ENCODE measurements at regions not wholly inside any gene's neighbourhood (a gene's known extent, or its start where the extent isn't known, plus 50 kb on each side); places are given as distances from the start of the nearest gene placed in this dataset.

DNA sequence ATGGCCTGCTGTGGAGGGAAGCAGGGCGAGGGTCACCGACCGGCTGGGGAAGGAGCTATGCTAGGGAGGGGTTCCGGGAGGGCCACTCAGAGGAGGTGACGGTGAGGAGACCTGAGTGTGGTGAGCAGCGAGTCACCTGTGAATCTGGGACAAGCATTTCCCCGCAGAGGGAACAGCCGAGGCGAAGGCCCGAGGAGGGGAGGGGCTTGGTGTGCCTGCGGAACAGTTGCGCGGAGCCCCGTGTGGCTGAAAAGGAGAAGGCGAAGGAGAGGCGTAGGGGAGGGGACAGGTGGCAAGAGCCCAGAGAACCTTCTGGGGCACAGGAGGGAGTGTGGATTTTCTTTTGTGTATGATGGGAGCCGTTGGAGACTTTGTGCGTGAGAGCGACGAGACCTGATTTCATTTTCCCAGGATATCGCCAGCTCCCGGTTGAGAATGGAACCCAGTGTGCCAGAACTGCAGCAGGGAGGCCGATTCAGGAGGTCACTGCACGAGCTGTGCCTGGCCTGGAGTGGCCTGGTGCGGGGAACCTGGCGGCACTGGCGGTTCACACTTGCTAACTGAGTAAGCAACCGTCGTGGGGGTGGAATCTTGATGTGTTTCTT, 117.7 kb upstream of the ZNF507 start:
- no peak for DNase-seq

DNA sequence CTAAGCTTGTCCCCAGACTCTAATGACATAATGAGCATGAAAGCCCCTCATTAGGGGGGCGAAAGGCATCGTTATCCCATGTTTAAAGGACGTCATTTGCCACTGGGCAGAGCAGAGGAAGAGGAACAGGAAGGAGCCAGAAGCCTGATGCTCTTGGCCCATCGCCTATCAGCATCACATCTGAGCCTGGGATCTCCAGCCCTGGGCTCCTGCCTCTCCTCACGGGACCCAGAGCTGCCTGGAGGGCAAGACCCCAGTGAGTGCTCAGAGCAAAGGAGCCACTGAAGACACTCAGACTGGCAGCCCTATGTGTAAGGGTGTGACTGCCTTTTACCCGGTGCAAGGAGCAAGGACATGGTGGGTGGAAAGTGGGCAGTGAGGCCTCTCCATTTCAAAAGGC, 115.0 kb upstream of the ZNF507 start:
- DNase-seq: no peak

DNA sequence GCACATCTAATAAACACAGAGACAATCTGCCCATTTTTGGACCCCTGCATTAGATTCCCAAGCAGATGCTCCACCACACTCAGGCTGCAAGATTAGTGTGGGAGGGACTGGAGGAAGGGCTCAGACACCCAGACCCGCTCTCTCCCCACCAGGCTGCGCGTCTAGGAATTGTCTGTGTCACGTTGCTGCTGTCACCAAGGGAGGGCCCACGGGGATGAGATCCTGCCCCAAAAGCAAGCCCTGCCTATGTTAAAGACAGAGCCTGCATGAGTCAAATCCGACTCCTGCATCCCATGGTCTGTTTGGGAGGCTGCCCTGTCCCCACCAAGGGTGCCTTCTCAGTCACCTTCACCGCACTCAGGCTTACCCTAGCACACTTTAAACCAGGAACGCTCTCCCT, 114.4 kb upstream of the ZNF507 start:
- DNase-seq: no peak

DNA sequence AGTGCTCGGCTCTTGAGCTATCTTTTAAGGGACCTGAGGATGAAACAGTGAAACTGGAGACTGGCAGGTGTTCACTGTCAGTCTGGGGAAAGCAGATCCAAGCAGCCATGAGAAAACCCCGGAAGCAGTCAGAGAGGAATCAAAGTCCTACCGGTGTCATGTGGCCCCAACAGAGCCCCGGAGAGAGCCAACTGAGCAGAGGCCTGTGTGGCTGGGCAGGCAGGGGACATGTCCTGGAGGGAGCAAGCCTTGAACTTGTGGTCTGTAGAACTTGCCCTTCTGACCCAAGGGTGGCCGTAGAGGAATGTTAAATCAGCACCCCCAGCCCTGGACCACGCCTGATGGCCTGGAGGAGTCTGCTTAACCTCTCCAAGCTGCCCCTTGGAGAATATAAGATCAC, 113.7 kb upstream of the ZNF507 start:
- DNase-seq: no peak

DNA sequence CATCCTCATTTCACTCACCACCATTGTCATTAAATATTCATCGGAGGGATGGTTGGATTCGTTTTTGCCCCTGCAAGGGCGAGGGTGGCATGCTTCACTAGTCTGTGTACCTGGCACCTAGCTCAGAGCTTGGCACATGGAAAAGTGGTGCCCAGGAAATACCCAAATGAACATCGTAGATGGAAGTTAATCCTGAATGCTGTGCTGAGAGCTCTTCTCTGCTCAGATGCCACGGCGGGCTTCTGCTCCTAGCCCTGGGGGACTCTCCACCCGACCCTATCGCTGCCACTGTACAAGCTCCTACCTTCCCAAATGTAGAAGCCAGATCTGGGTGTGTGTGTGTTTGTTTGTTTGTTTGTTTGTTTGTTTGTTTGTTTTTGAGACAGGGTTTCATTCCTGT, 113.0 kb upstream of the ZNF507 start:
- no peak for DNase-seq

DNA sequence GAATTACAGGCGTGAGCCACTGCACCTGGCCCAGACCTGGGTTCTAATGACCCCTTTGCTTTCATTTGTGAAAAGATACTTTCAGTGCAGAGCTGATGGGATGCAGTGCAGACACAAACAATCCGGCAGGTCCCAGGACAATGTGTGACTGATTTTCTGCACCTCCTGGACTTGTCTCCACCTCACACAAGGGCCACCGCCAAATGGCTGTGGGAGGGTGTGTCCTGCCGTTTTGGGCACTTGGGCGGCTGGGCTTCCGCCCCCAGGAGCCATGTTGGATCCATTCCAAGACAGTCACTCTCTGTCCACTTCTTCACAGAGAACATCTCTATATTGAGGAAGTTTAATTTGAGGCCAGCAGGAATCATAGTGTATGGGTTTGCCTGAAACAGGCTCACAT, 112.3 kb upstream of the ZNF507 start:
- DNase-seq: no peak

DNA sequence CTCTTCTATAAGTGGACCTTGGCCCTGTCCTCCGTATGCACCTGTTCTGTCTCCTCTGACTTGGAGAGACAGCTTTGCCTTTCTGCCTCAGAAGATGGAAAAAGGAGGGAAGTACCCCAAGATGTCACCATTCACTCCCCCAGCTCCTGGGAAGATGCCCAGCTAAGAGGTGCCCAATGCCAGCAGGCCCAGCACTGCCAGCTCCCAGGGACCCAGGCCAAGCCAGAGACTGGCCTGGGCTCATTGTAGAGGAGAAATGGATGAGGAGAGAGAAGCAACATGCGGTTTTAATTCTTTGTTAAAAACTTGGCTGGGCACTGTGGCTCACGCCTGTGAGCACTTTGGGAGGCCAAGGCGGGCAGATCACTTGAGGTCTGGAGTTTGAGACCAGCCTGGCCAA, 111.5 kb upstream of the ZNF507 start:
- no peak for DNase-seq

DNA sequence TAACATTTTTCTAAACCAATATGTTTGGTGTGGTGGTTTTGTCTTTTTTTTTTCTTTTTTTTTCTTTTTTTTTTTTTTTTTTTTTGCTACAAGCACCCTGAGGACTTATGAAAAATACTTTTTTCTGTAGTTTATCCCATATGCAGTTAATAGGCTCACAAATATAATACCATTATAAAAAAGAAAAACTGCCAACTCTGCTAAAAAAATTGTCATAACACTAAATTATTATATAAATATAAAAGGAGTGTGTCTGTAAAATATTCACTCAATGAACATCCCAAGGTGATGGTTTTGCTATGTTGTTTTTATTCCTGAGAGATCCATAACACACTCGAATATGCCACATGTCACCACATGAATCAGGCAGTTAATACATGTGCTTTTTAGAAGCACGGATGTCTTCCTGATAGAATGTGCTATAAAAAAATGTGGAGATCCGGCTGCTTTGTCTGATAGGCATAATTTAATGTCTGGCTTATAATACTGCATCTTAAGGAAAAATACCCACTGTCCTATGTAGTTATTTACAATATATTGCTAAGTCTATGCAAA, 110.7 kb upstream of the ZNF507 start:
- no peak for DNase-seq

DNA sequence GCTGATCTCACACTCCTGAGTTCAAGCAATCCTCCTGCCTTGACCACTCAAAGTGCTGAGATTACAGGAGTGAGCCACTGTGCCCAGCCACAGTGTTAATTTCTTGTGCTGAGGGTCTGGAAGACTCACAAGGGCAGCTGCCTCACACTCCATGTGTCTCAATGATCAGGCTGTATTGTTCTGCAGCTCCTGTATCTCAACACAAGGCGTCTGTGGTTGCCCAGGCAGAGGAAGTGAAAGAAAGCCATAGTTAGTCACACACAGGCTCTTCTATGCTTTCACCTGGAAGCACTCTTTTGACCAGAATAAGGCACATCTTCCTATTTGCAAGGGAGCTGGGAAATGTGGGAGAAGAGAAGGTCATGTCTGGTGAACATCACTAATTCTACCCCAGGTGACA, 107.3 kb upstream of the ZNF507 start:
- DNase-seq: no peak

DNA sequence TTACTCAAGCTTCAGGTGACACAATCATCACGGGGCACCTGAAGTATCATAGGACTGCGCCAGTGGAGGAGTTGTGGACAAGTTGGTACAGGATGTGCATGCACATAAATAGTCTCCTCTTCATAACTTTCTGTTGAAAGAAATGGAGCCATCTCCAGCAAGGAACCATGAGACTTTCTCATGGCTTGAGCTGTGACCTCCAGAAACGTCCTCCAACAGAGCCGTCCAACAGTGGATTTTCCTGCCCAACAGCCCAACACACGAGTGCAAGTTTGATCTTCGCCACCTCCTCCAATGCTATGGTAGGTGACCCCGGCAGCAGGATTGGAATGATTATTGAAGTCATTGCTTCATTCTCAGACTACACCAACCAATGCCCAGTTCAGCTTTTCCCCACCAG, 105.1 kb upstream of the ZNF507 start:
- DNase-seq: no peak

DNA sequence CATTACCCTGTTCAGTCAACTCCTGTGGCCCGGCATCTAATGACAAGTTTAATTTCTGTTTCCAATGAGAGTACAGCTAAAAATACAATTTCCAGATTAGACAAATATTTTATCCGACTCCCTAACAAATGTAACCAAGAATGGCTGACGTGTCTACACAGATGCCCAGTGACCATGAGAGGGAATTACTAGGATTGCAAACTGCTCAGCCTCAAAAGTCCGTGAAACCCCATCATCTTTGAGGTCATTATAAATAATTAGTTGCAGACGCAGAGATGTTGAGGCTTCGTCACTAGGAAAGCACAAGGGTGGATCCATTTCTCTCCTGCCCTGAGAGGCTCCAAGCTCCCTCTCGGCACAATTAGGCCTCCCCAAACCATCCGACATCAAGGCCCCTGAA, 104.1 kb upstream of the ZNF507 start:
- DNase-seq: no peak

DNA sequence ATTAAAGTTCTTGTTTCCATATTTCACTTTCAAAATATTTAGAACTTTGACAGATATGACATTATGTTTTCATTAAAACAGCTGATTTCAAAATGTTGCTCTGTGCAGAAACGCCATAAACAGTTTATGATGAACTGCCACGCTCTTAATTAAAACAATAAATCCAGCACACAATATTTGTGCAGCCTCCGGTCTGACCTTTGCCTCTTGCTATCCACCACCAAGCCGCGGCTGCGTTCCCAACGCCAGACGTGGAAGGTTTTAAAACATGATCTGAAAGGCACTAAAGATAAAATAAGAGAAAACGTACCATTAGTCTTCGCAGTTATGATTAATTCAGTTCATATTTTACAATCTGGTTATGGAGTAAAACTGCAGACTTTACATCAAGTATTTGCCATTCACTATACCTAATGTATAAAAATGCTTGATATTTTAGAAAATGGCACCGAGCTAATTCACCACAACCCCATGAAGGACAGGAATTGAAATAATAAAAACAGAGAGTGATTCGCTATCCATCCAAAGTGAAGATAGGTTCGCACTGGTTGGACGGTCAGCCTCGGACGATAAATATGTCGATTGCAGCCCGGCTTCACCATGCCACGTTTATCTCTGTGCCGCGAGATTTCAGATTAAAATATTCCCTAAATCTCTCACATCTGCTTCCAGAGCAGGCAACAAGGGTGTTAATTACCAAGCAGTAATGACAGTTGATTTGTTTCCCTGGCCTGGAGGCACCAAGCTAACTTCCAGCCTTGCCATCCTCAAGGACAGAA, 103.3 kb upstream of the ZNF507 start:
- no peak for DNase-seq

DNA sequence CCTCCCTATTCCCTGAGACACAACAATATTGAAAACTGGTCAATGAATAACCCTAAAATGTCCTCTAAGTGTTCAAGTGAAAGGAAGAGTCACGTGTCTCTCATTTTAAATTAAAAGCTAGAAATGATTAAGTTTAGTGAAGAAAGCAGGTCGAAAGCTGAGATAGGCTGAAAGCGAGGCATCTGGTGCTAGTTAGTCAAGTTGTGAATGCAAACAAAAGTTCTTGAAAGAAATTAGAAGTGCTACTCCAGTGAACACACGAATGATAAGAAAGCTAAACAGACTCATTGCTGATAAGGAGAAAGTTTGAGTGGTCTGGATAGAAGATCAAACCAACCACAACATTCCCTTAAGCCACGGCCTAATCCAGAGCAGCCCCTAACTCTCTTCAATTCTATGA, 99.4 kb upstream of the ZNF507 start:
- DNase-seq: no peak

DNA sequence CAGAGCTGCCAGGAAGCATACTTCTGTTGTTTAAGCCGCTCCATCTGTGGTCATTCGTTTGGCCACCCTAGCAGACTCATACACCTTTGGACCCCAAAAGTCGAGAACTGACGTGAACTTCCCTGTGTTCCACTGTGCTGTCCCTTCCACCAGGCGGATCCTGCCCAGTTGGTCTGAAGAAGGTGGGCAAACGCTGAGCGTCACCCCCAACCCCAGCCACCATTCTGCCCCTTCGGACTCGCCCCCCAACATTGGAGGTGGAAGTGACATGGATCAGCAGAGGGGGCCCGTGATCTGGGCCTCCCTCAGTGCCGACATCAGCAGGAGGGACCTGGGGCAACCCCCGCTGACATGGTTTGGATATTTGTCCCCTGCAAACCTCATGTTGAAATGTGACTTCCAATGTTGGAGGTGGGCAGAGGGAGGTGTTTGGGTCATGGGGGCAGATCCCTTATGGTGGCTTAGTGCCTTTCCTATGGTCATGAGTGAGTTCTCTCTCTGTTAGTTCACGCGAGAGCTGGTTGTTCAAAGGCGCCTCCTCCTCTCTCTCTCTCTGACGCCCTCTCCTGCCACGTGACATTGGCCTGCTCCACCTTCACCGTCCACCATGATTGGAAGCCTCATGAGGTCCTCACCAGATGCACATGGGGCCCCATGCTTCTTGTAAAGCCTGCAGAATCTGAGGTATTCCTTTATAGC, 93.6 kb upstream of the ZNF507 start:
- no peak for DNase-seq

DNA sequence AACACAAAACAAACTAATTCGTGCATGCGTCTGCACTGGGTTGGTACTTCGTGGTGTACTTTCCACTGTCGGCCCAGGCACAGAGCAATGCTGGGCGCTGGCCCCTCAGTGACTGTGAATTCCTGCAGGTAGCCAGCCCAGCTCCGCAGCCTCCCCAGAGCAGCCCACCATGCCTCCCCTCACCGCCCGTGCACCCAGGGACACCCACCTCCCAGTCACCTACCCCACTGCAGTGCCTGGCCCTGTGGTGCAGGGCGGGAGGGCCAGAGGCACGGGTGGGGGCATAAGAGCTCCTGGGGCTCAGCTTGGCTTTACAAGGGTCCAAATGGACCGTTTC, 93.1 kb upstream of the ZNF507 start:
- DNase-seq: no peak

DNA sequence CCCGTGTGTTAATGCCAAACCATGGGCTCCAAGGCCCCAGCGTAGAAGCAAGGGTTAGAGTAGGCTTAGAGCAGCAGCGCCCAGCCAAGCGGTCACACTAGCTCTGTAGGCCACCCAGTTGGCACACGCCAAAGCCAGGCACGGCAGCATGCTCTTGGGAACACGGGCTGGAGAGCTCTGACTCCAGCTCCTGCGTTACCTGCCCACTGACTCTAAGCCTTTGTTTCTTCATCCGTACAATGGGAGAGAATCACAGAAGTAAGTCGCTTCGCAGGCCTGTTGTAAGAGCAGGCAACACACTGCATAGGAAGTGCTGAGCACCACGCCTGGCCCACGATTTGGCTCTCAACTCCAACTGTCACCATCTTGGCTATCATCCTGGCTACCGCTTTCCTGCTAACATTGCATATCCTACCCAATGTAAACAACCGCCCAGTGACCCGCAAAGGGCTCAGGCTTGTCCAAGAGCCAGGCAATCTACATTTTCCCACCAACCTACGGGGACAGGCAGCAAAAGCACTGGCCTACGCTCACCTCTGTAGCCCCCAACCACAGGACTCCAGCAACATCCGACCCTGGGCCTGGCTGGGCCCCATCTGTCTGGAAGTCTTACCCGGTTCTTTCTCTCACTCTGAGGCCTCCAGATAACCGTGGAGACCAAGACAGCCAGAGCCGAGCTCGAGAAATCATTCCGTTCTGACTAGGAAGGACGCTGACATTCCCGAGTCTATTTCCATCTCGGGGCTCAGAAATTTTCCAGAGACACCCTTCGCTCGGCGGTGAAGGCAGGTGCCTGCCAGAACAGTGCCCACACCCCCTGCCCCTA, 91.5 kb upstream of the ZNF507 start:
- no peak for DNase-seq

DNA sequence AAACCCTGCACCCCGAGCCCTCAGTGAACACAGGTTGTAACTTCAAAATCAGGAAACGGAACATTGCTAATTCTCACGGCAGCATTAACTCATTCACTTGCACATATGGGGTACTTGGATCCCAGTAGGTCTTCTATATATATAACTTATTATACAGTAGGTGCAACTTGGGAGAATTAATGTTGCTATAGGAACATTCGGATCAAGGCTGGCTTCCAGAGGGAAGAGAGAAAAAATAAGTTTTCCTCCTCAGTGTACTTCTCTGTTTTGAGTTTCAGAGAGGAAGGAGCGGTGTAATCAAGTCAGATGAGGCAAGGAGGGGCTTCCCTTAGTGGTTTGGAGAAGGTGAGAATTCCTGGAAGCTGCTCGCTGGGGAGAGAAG, 90.9 kb upstream of the ZNF507 start:
- DNase-seq: no peak

DNA sequence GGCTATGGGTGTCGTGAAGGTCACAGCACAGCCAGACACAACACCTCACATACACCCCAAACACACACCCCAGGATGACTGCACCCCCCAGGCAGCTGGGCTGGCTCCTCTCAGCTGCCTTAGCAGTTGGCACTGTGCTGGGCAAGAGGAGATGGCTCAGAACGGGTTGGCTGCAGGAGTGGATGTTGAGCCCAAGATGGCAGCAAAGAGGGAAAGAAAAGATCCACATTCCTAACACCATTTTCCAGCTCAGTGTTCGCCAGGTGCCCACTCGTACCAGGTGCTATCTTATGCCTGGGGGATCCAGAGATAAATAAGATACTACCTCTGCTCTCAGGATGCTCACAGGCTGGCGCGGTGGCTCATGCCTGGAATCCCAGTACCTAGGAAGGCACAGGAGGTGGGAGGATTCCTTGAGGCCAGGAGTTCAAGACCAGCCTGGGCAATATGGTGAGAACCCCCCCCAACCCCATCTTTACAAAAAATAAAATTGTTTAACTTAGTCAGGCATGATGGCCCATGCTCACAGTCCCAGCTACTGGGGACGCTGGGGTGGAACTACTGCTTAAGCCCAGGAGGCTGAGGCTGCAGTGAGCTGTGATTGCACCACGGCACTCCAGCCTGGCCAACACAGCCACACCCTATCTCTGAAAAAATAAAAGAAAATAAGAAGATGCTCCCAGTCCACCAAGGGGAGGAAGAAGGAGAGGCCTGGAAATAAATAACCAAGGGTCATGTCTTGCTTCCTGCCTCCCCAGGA, 89.7 kb upstream of the ZNF507 start:
- no peak for DNase-seq

DNA sequence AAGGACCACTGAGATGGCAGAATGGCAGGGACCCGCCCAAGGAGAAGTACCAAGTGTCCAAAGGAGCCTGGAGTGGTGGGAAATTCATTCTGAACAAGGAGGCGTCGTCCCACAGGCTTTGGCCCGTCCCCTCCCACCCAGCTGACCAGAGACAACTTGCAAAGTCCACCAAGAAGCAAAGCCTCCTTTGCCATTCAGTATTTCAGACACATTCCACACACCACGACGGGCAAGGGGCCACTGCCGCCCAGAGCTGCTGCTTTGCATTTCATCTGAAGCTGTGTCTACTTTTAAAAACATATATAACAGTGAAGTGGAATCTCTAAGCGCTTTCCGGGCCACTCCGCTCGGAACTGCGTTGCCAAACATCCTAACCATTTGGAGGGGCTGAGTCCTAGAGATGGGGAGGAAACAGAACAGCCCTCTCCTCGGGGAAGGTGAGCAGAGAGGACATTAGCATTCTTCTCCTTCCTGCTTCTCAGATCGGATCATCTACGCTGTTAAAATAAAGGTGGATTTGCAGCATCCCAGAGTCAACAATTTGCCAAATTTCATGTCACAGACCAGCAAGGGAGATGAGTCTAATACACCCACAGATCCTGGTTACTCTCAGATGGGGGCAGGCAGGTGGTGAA, 89.0 kb upstream of the ZNF507 start:
- no peak for DNase-seq

DNA sequence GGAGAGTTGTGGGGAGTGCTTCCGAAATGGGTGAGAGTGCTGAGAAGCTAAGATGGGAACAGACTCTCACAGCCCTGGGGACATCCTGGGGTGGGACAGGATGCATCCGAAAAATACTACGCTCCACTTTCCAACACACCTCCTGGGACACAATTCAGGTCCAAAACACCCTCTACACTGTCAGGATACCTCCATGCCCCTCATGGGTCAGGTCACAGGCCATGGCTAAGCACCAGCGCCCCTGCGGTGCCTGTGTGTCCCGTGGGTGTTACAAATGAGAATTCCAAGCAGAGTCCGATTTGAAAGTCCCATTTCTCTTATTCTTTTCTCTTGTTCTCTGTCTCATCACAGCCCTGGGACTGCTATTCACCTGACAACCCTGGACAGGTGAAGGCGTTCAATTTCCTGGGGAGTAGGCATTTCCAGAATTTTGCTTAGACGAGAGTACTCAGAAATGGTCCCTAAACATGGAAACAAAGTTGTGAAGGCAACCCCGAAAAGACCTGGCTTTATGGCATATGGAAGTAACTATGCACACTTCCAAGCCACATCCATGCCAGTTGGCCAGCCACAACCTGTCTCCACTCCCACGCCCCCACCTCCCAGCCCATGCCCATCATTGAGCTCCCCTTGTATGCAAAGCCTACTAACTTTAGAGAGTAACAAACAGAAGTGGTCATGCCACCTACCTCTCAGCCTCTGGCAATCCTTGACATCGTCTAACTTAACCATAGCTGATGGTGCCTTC, 87.9 kb upstream of the ZNF507 start:
- DNase-seq: no peak

DNA sequence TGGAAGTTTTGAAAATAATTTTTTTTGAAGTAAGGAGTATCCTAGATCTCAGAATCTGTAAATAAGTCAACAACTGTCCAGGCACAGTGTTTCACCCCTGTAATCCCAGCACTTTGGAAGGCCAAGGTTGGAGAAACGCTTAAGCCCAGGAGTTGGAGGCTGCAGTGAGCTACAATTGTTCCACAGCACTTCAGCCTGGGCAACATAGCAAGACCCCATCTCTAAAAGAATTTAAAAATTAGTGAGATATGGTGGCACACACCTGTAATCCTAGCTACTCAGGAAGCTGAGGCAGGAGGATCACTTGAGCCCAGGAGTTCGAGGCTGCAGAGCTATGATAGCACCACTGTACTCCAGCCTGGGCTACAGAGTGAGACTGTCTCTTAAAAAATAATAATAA, 87.2 kb upstream of the ZNF507 start:
- DNase-seq: no peak
